Vagina (tissue), 2 donors: ENCODE measurements at regions not wholly inside any gene's neighbourhood (a gene's known extent, or its start where the extent isn't known, plus 50 kb on each side); places are given as distances from the start of the nearest gene placed in this dataset.
"Not testable (repeated sequence)": the region's sequence is repeated elsewhere in the genome, so short reads cannot be mapped to it uniquely, and the experiment has no call there.

ENCODE experiments used
- DNase-seq, 2 donors: peaks; one replicate each; pipeline ENCODE4 v3.0.0-alpha.2; 2017; ENCODE audit errors: extremely low spot score in 2 of 2
- H3K27ac ChIP-seq: fragments of 200-600 bp; sonication (generic); one replicate; pipeline ENCODE4 v1.5.1; 2019
- H3K27me3 ChIP-seq: fragments of 200-600 bp; sonication (generic); one replicate; pipeline ENCODE4 v1.5.1; 2019
- H3K36me3 ChIP-seq, 2 donors: fragments of 200-600 bp; sonication (generic); one replicate each; pipeline ENCODE4 v1.5.1; 2017 to 2019
- H3K4me1 ChIP-seq: fragments of 200-600 bp; sonication (generic); one replicate; pipeline ENCODE4 v1.5.1; 2019
- H3K4me3 ChIP-seq, 2 donors: fragments of 200-600 bp; sonication (generic); 1 replicate in 1 of 2; 2 replicates in 1 of 2; pipeline ENCODE4 v1.5.1; 2016 to 2019
- H3K9me3 ChIP-seq: fragments of 200-600 bp; sonication (generic); one replicate; pipeline ENCODE4 v1.5.1; 2019
- POLR2A ChIP-seq, 2 donors: fragments of 450-650 bp; IDR thresholded peaks; one replicate each; pipeline ENCODE4 v1.6.1; 2017; ENCODE audit warnings: antibody characterized with exemption in 2 of 2, mild to moderate bottlenecking in 2 of 2, moderate library complexity in 2 of 2
- POLR2AphosphoS5 ChIP-seq, 2 donors: sonication (generic); formaldehyde crosslinking; IDR thresholded peaks; one replicate each; pipeline ENCODE4 v1.9.0; 2017; ENCODE audit warnings: antibody characterized with exemption in 2 of 2, mild to moderate bottlenecking in 2 of 2, low read depth in 1 of 2; ENCODE audit not compliant: insufficient read depth in 1 of 2
- intact Hi-C: fragments of 100-400 bp; cut with DNase I; formaldehyde crosslinking; loops from one replicate; pipeline ENCODE4 v1.15.1; 2023
- TF ChIP-seq, protein P1 (sequence below), 3 experiments: fragments of 450-650 bp in 2 of 3; fragments of 200-600 bp in 1 of 3; sonication (generic) in 1 of 3; IDR thresholded peaks; one replicate each; pipeline ENCODE4 v1.5.1; 2017 to 2019; ENCODE audit warnings: antibody characterized with exemption in 3 of 3, mild to moderate bottlenecking in 2 of 3, moderate library complexity in 2 of 3

DNA sequence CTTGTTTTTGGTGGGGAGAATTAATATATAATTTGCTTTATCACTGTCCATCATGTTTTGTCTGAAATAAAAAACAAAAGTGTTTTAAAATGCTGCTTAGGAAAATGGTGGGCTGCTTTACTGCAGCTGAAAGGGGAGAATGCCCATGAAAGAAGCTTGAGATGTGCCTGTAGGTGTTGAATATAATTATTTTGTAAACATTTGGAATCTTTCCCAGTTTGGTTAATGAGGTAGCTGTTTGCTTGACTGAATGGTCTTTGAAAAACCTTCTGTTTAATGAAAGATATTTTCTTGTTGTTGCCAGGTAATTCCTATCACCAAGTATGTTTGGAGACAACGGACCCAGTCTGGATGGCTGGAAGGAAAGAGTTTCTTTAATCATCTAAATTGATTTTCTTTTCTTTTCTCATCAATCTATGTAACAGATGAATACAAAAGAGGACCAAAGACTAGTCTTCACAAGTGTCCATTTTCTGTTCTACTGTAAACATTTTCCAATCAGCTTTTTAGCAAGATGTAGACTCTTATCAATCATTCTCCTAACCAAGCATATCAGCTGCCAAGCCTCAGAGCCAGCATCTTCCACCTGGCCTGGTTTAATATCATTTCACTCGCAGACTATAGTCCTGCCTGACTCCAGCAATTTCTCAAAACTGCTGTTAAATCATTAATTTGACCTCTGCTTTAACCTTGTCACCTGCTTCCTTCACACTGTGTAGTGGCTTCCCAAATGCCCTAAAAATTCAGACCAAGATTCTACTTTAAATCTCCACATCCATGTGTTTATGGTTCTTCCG, 441.2 kb upstream of the CHD1 start:
- Histone ChIP-seq H3K9me3 (no peaks in the 10 kb centered on the region), H3K27me3 (no peaks in the 10 kb centered on the region), H3K4me3 (no peak overlapping the region), H3K4me1 (no peaks in the 10 kb centered on the region), H3K27ac (no peak overlapping the region), H3K36me3 (no peaks in the 10 kb centered on the region)
- no peak for TF ChIP-seq POLR2AphosphoS5 (IDR thresholded peaks at IDR 0.05; ENCODE audit: insufficient read depth in 1 of 2, low read depth in 1 of 2)
- TF ChIP-seq, protein P1, sequence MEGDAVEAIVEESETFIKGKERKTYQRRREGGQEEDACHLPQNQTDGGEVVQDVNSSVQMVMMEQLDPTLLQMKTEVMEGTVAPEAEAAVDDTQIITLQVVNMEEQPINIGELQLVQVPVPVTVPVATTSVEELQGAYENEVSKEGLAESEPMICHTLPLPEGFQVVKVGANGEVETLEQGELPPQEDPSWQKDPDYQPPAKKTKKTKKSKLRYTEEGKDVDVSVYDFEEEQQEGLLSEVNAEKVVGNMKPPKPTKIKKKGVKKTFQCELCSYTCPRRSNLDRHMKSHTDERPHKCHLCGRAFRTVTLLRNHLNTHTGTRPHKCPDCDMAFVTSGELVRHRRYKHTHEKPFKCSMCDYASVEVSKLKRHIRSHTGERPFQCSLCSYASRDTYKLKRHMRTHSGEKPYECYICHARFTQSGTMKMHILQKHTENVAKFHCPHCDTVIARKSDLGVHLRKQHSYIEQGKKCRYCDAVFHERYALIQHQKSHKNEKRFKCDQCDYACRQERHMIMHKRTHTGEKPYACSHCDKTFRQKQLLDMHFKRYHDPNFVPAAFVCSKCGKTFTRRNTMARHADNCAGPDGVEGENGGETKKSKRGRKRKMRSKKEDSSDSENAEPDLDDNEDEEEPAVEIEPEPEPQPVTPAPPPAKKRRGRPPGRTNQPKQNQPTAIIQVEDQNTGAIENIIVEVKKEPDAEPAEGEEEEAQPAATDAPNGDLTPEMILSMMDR (IDR thresholded peaks at IDR 0.05) = no peak
- TF ChIP-seq POLR2A (IDR thresholded peaks at IDR 0.05) = no peak
- intact Hi-C loops = no loop called here
- DNase-seq = no peak

DNA sequence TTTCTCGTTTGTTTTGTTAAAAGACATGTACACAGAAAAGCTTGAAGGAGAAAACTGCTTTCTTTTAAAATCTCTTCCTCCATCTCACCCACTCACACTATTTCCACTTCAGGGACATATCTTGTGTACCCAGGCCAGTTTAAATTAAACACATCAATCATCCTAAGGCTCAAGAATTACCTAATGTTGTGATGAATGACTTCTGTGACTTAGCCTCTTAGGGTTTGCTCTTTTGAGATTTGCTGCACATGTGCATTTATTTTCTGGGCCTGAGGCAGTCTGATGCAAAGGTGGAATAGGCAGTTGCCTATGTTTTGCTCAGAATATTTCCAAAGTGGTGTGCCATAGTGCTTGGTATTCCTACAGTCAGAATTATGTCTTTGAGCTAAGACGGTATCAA, 439.9 kb upstream of the CHD1 start:
- intact Hi-C loops = no loop called here
- Histone ChIP-seq H3K27ac (no peak overlapping the region), H3K27me3 (no peaks in the 10 kb centered on the region), H3K9me3 (no peaks in the 10 kb centered on the region), H3K36me3 (no peaks in the 10 kb centered on the region), H3K4me1 (no peaks in the 10 kb centered on the region), H3K4me3 (no peak overlapping the region)
- TF ChIP-seq POLR2A (IDR thresholded peaks at IDR 0.05) (no peak), POLR2AphosphoS5 (IDR thresholded peaks at IDR 0.05; ENCODE audit: insufficient read depth in 1 of 2, low read depth in 1 of 2) (no peak)
- TF ChIP-seq, protein P1 (IDR thresholded peaks at IDR 0.05) = no peak
- no peak for DNase-seq

DNA sequence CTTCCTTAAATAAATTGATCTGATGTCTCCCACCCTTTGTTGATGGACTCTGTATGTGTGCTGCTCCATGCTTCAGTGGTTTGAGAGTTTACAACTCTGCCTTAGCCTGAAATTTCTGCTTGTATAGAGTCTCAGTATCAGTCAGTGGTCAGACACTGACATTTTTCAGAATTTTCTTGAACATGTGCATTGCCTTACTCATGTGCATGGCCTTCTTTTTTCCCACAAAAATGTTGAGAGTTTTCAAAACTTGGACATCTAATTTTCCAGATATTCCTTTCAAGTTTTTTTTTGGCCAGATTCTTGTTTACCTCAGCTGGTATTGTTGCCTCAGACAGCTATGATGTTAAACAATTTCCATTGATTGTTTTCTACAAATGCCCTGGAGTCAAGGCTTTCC, 427.1 kb upstream of the CHD1 start:
- TF ChIP-seq, protein P1 (IDR thresholded peaks at IDR 0.05) = no peak
- TF ChIP-seq POLR2AphosphoS5 (IDR thresholded peaks at IDR 0.05; ENCODE audit: insufficient read depth in 1 of 2, low read depth in 1 of 2) (no peak), POLR2A (IDR thresholded peaks at IDR 0.05) (no peak)
- Histone ChIP-seq H3K4me3 (no peak overlapping the region), H3K36me3 (no peaks in the 10 kb centered on the region), H3K9me3 (no peaks in the 10 kb centered on the region), H3K27me3 (no peaks in the 10 kb centered on the region), H3K27ac (no peak overlapping the region), H3K4me1 (no peaks in the 10 kb centered on the region)
- no peak for DNase-seq
- intact Hi-C loops = no loop called here

DNA sequence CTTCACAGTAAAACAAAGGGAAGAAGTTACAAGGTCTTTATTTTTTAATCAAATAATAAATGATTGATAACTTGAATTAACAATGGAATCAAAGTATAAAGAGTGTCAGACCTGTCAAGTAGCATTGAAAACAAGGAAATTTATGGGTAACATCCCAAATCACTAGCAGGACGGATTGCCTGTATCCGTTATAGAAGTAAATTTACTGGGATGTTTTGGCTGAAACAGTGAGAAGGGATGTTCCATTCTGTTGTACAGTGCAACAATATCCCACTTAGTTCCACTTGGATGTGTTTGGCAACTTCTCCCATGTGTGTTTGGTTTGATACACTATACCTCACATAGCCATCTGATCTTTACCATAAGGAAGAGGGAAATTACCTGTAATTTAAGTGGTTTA, 421.0 kb upstream of the CHD1 start:
- H3K4me1 ChIP-seq = no peaks in the 10 kb centered on the region
- no peaks in the 10 kb centered on the region for H3K27me3 ChIP-seq
- H3K27ac ChIP-seq = no peak overlapping the region
- DNase-seq = no peak
- no peaks in the 10 kb centered on the region for H3K9me3 ChIP-seq
- TF ChIP-seq POLR2AphosphoS5 (IDR thresholded peaks at IDR 0.05; ENCODE audit: insufficient read depth in 1 of 2, low read depth in 1 of 2) = no peak
- no peak for TF ChIP-seq POLR2A (IDR thresholded peaks at IDR 0.05)
- TF ChIP-seq, protein P1 (IDR thresholded peaks at IDR 0.05) = no peak
- H3K4me3 ChIP-seq = no peak overlapping the region
- intact Hi-C loops = no loop called here
- H3K36me3 ChIP-seq = no peaks in the 10 kb centered on the region

DNA sequence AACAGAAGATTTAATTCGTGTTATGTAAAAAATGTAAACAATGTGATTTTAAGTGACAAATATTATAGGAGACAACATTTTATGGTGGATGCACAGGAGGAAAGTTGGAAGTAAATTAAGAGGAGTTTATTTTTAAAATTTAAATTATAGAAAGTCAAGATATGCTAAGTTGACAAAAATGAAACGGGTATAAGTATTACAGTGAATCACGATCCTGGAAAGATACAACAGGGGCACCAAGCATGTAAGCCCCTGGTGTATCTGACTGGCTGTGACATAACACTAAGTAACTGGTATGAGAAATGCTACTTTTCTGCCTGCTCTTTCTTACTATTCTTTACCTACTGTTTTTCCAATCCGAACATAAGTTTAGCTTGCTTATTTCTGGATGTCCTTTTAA, 419.8 kb upstream of the CHD1 start:
- Histone ChIP-seq H3K36me3 (no peaks in the 10 kb centered on the region), H3K4me3 (no peak overlapping the region), H3K4me1 (no peaks in the 10 kb centered on the region), H3K27me3 (no peaks in the 10 kb centered on the region), H3K9me3 (no peaks in the 10 kb centered on the region), H3K27ac (no peak overlapping the region)
- TF ChIP-seq, protein P1 (IDR thresholded peaks at IDR 0.05) = no peak
- TF ChIP-seq POLR2A (IDR thresholded peaks at IDR 0.05) (no peak), POLR2AphosphoS5 (IDR thresholded peaks at IDR 0.05; ENCODE audit: insufficient read depth in 1 of 2, low read depth in 1 of 2) (no peak)
- no peak for DNase-seq
- intact Hi-C loops = no loop called here

DNA sequence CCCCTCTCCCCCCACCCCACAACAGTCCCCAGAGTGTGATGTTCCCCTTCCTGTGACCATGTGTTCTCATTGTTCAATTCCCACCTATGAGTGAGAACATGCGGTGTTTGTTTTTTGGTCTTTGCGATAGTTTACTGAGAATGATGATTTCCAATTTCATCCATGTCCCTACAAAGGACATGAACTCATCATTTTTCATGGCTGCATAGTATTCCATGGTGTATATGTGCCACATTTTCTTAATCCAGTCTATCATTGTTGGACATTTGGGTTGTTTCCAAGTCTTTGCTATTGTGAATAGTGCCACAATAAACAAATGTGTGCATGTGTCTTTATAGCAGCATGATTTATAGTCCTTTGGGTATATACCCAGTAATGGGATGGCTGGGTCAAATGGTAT, 411.0 kb upstream of the CHD1 start:
- H3K36me3 ChIP-seq, H3K27me3 ChIP-seq, H3K9me3 ChIP-seq, H3K27ac ChIP-seq, H3K4me3 ChIP-seq, H3K4me1 ChIP-seq, DNase-seq, intact Hi-C loops: not testable (repeated sequence)
